GM12878 (cell line): ENCODE measurements at regions not wholly inside any gene's neighbourhood (a gene's known extent, or its start where the extent isn't known, plus 50 kb on each side); places are given as distances from the start of the nearest gene placed in this dataset.

Experiments used
- ATAC-seq: fragments of 200-7000 bp; cut with Tn5 transposase; 3 replicates; pipeline ENCODE4 v1.9.1; 2020; ENCODE audit warnings: mild to moderate bottlenecking, moderate library complexity
- BruUV-seq: library from RNA; stranded (reverse); fragments of 400-500 nt; replicated peaks from 2 replicates; lab custom pipeline; 2021; lab: Mats Ljungman, UMichigan
- CTCF ChIA-PET: fragments of 300-600 bp; sonication (Branson Sonifier 250); formaldehyde crosslinking; extraction: SDS; loops from one replicate; lab custom pipeline; 2021; ENCODE audit warnings: inconsistent platforms; lab: Yijun Ruan, JAX
- POLR2A ChIA-PET: fragments of 350-600 bp; formaldehyde crosslinking; extraction: SDS; loops from one replicate; lab custom pipeline; 2021; ENCODE audit warnings: inconsistent platforms; lab: Charles Lee
- RAD21 ChIA-PET: fragments of 300-600 bp; sonication (Branson Sonifier 250); formaldehyde crosslinking; loops from one replicate; lab custom pipeline; 2023; ENCODE audit warnings: antibody characterized with exemption; ENCODE audit not compliant: unreplicated experiment; lab: Charles Lee
- SMC1A ChIA-PET: fragments of 300-600 bp; sonication (Branson Sonifier 250); formaldehyde crosslinking; loops from one replicate; lab custom pipeline; 2023; ENCODE audit not compliant: unreplicated experiment, uncharacterized antibody; lab: Charles Lee
- DNase-seq: peaks from one replicate; pipeline ENCODE4 v3.0.0-alpha.2; 2011; ENCODE audit warnings: low read depth, low spot score
- FAIRE-seq: peaks from 3 replicates; lab custom pipeline; 2011; peaks lifted over from hg19 to GRCh38; lab: Jason Lieb, UNC
- H2AFZ ChIP-seq: 2 replicates; pipeline ENCODE4 v1.6.0; 2011; ENCODE audit warnings: low read depth, low read length, control low read depth; ENCODE audit not compliant: control insufficient read depth
- H3K27ac ChIP-seq: 2 replicates; pipeline ENCODE4 v1.5.1; 2011; ENCODE audit warnings: control low read depth; ENCODE audit not compliant: control insufficient read depth, insufficient read depth
- H3K27me3 ChIP-seq, 2 experiments: replicated peaks in 1 of 2; 2 replicates each; pipeline versions ENCODE4 v1.6.0 to v1.6.1; 2011; ENCODE audit warnings: low read length in 1 of 2; ENCODE audit not compliant: control insufficient read depth in 2 of 2, insufficient read depth in 2 of 2
- H3K36me3 ChIP-seq, 2 experiments: 2 replicates each; pipeline ENCODE4 v1.5.1; 2011; ENCODE audit warnings: low read length in 1 of 2; ENCODE audit not compliant: control insufficient read depth in 2 of 2, insufficient read depth in 2 of 2
- H3K4me1 ChIP-seq: 2 replicates; pipeline ENCODE4 v1.6.1; 2011; ENCODE audit warnings: mild to moderate bottlenecking, low read length, moderate library complexity, mixed read lengths; ENCODE audit not compliant: control insufficient read depth, insufficient read depth
- H3K4me2 ChIP-seq: 2 replicates; pipeline ENCODE4 v1.6.0; 2011; ENCODE audit warnings: control low read depth; ENCODE audit not compliant: control insufficient read depth, insufficient read depth
- H3K4me3 ChIP-seq: fragments of 200-600 bp; sonication (generic); 2 replicates; pipeline ENCODE4 v1.5.1; 2016
- H3K79me2 ChIP-seq: 2 replicates; pipeline ENCODE4 v1.6.0; 2011; ENCODE audit warnings: low read length; ENCODE audit not compliant: control insufficient read depth, insufficient read depth
- H3K9ac ChIP-seq: 2 replicates; pipeline ENCODE4 v1.8.0; 2011; ENCODE audit warnings: low read length, control low read depth, mixed read lengths; ENCODE audit not compliant: control insufficient read depth, insufficient read depth
- H3K9me3 ChIP-seq: replicated peaks from 3 replicates; pipeline ENCODE4 v1.5.1; 2011; ENCODE audit warnings: mild to moderate bottlenecking, low read length; ENCODE audit not compliant: control insufficient read depth, insufficient read depth
- H4K20me1 ChIP-seq: 2 replicates; pipeline ENCODE4 v1.6.0; 2011; ENCODE audit not compliant: control insufficient read depth, insufficient read depth
- DPF2 ChIP-seq: fragments of 450-650 bp; IDR thresholded peaks from 2 replicates; pipeline ENCODE4 v1.6.1; 2017; ENCODE audit warnings: mild to moderate bottlenecking
- HCFC1 ChIP-seq: fragments of 150-350 bp; IDR thresholded peaks from 2 replicates; pipeline ENCODE4 v1.6.1; 2014; ENCODE audit warnings: low read length
- NBN ChIP-seq: fragments of 450-650 bp; IDR thresholded peaks from 2 replicates; pipeline ENCODE4 v1.6.1; 2016
- NFIC ChIP-seq: IDR thresholded peaks from 2 replicates; pipeline ENCODE4 v1.6.1; 2012; ENCODE audit warnings: low read depth, mild to moderate bottlenecking, inconsistent platforms, low read length, moderate library complexity
- POLR2A ChIP-seq: IDR thresholded peaks from 2 replicates; pipeline ENCODE4 v1.6.1; 2011; ENCODE audit warnings: low read depth, mild to moderate bottlenecking, low read length
- POLR2AphosphoS5 ChIP-seq: IDR thresholded peaks from 2 replicates; pipeline ENCODE4 v1.6.1; 2011; ENCODE audit warnings: mild to moderate bottlenecking, low read length, inconsistent platforms
- SMC3 ChIP-seq: IDR thresholded peaks from 2 replicates; pipeline ENCODE4 v1.6.1; 2011; ENCODE audit warnings: low read length, improper control_type of control experiment, borderline replicate concordance
- YBX1 ChIP-seq: fragments of 450-650 bp; IDR thresholded peaks from 2 replicates; pipeline ENCODE4 v1.6.1; 2016; ENCODE audit warnings: antibody characterized with exemption
- WGBS: methylation state at CpG from one replicate; pipeline ENCODE4 v1.1.6; 2016; ENCODE audit warnings: low lambda C conversion rate; ENCODE audit not compliant: insufficient replicate concordance, insufficient coverage; ENCODE audit errors: missing lambda C conversion rate; 5-methylcytosine and 5-hydroxymethylcytosine counted together
- in situ Hi-C: fragments of 300-500 bp; cut with MboI; formaldehyde crosslinking; loops from 9 replicates; pipeline ENCODE4 v1.14.3; 2018; ENCODE audit warnings: mixed read lengths
- intact Hi-C: fragments of 100-400 bp; cut with micrococcal nuclease; formaldehyde crosslinking; loops from one replicate; pipeline ENCODE4 v1.14.2; 2022; ENCODE audit not compliant: unreplicated experiment
- TF ChIP-seq, protein P1 (sequence below): fragments of 450-650 bp; IDR thresholded peaks from 2 replicates; pipeline ENCODE4 v1.6.1; 2017; ENCODE audit warnings: mild to moderate bottlenecking, moderate library complexity
- TF ChIP-seq, protein P2 (sequence below): IDR thresholded peaks from 2 replicates; pipeline ENCODE4 v1.6.1; 2012; ENCODE audit warnings: mild to moderate bottlenecking, low read depth, low read length
- TF ChIP-seq, protein P3 (sequence below): fragments of 450-650 bp; IDR thresholded peaks from 2 replicates; pipeline ENCODE4 v1.6.1; 2016; ENCODE audit warnings: mild to moderate bottlenecking

DNA sequence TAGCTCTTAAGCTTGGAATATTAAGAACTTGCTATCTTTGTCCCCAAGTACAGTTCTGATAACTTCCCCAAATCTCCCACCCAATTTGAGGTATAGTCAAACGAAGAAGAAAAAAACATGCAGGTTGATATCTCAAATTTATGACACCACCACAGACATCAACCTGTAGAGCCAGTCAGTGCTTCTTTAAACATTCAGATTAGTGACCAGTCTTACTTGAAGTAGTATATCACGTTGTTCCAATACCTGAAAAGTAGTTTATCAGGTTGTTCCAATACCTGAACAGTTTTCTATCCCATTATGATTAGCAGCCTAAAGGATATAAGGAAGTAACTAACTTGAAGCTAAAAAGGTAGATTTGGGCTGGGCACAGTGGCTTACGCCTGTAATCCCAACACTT is 85.3 kb downstream of the ALDH8A1 start:
- POLR2A ChIA-PET: no interaction called here
- no peaks in the 10 kb centered on the region for H4K20me1 ChIP-seq
- SMC1A ChIA-PET: no interaction called here
- 36% methylated on average over 3 of the region's 3 CpGs for WGBS
- no peak overlapping the region for H2AFZ ChIP-seq
- no peak overlapping the region for H3K4me2 ChIP-seq
- no peaks in the 10 kb centered on the region for H3K79me2 ChIP-seq
- FAIRE-seq (no peak), DNase-seq (no peak), ATAC-seq (no peak)
- no peaks in the 10 kb centered on the region for H3K4me1 ChIP-seq
- no peak overlapping the region for H3K4me3 ChIP-seq
- no peaks in the 10 kb centered on the region for H3K9me3 ChIP-seq
- BruUV-seq: no TSS peak
- H3K27me3 ChIP-seq: no peaks in the 10 kb centered on the region
- no peak overlapping the region for H3K9ac ChIP-seq
- no peak overlapping the region for H3K27ac ChIP-seq
- RAD21 ChIA-PET: no interaction called here
- TF ChIP-seq NFIC (no peak), POLR2A (no peak), YBX1 (no peak), DPF2 (no peak), POLR2AphosphoS5 (no peak), HCFC1 (no peak), SMC3 (no peak), NBN (no peak)
- TF ChIP-seq, protein P1, sequence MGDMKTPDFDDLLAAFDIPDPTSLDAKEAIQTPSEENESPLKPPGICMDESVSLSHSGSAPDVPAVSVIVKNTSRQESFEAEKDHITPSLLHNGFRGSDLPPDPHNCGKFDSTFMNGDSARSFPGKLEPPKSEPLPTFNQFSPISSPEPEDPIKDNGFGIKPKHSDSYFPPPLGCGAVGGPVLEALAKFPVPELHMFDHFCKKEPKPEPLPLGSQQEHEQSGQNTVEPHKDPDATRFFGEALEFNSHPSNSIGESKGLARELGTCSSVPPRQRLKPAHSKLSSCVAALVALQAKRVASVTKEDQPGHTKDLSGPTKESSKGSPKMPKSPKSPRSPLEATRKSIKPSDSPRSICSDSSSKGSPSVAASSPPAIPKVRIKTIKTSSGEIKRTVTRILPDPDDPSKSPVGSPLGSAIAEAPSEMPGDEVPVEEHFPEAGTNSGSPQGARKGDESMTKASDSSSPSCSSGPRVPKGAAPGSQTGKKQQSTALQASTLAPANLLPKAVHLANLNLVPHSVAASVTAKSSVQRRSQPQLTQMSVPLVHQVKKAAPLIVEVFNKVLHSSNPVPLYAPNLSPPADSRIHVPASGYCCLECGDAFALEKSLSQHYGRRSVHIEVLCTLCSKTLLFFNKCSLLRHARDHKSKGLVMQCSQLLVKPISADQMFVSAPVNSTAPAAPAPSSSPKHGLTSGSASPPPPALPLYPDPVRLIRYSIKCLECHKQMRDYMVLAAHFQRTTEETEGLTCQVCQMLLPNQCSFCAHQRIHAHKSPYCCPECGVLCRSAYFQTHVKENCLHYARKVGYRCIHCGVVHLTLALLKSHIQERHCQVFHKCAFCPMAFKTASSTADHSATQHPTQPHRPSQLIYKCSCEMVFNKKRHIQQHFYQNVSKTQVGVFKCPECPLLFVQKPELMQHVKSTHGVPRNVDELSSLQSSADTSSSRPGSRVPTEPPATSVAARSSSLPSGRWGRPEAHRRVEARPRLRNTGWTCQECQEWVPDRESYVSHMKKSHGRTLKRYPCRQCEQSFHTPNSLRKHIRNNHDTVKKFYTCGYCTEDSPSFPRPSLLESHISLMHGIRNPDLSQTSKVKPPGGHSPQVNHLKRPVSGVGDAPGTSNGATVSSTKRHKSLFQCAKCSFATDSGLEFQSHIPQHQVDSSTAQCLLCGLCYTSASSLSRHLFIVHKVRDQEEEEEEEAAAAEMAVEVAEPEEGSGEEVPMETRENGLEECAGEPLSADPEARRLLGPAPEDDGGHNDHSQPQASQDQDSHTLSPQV: no peak
- TF ChIP-seq, protein P2, sequence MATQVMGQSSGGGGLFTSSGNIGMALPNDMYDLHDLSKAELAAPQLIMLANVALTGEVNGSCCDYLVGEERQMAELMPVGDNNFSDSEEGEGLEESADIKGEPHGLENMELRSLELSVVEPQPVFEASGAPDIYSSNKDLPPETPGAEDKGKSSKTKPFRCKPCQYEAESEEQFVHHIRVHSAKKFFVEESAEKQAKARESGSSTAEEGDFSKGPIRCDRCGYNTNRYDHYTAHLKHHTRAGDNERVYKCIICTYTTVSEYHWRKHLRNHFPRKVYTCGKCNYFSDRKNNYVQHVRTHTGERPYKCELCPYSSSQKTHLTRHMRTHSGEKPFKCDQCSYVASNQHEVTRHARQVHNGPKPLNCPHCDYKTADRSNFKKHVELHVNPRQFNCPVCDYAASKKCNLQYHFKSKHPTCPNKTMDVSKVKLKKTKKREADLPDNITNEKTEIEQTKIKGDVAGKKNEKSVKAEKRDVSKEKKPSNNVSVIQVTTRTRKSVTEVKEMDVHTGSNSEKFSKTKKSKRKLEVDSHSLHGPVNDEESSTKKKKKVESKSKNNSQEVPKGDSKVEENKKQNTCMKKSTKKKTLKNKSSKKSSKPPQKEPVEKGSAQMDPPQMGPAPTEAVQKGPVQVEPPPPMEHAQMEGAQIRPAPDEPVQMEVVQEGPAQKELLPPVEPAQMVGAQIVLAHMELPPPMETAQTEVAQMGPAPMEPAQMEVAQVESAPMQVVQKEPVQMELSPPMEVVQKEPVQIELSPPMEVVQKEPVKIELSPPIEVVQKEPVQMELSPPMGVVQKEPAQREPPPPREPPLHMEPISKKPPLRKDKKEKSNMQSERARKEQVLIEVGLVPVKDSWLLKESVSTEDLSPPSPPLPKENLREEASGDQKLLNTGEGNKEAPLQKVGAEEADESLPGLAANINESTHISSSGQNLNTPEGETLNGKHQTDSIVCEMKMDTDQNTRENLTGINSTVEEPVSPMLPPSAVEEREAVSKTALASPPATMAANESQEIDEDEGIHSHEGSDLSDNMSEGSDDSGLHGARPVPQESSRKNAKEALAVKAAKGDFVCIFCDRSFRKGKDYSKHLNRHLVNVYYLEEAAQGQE: no peak
- TF ChIP-seq, protein P3, sequence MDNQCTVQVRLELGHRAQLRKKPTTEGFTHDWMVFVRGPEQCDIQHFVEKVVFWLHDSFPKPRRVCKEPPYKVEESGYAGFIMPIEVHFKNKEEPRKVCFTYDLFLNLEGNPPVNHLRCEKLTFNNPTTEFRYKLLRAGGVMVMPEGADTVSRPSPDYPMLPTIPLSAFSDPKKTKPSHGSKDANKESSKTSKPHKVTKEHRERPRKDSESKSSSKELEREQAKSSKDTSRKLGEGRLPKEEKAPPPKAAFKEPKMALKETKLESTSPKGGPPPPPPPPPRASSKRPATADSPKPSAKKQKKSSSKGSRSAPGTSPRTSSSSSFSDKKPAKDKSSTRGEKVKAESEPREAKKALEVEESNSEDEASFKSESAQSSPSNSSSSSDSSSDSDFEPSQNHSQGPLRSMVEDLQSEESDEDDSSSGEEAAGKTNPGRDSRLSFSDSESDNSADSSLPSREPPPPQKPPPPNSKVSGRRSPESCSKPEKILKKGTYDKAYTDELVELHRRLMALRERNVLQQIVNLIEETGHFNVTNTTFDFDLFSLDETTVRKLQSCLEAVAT: no peak
- CTCF ChIA-PET: interaction anchor here (0.7 kb wide), 1 partner anchor 708 kb away, joined by 3 read pairs; no protein-coding TSS in a partner anchor
- H3K36me3 ChIP-seq: no peaks in the 10 kb centered on the region
- intact Hi-C loops (no loop called here), in situ Hi-C loops (no loop called here)
